GM12878 (cell line): ENCODE measurements at regions not wholly inside any gene's neighbourhood (a gene's known extent, or its start where the extent isn't known, plus 50 kb on each side); places are given as distances from the start of the nearest gene placed in this dataset.

Experiments used
- EP300 ChIP-seq, 2 experiments: fragments of 150-350 bp in 1 of 2; IDR thresholded peaks; 2 replicates each; pipeline ENCODE4 v1.6.1; 2011 to 2012; ENCODE audit warnings: low read depth in 2 of 2, low read length in 2 of 2, borderline replicate concordance in 1 of 2, improper control_type of control experiment in 1 of 2, inconsistent platforms in 1 of 2; ENCODE audit not compliant: control insufficient read depth in 1 of 2
- MTA3 ChIP-seq: IDR thresholded peaks from 2 replicates; pipeline ENCODE4 v1.6.1; 2012; ENCODE audit warnings: low read length, inconsistent platforms, borderline replicate concordance
- NFIC ChIP-seq: IDR thresholded peaks from 2 replicates; pipeline ENCODE4 v1.6.1; 2012; ENCODE audit warnings: low read depth, mild to moderate bottlenecking, inconsistent platforms, low read length, moderate library complexity
- TF ChIP-seq, protein P1 (sequence below), 3 experiments: IDR thresholded peaks in 2 of 3; conservative IDR thresholded peaks in 1 of 3; 2 replicates each; pipeline ENCODE4 v1.5.1; 2011; ENCODE audit warnings: low read depth in 3 of 3, low read length in 3 of 3, mild to moderate bottlenecking in 3 of 3, control low read depth in 2 of 3, moderate library complexity in 2 of 3, inconsistent platforms in 1 of 3, mixed read lengths in 1 of 3; ENCODE audit not compliant: control insufficient read depth in 2 of 3, insufficient read depth in 1 of 3; ENCODE audit errors: extremely low read depth in 1 of 3
- TF ChIP-seq, protein P2 (sequence below): fragments of 450-650 bp; IDR thresholded peaks from 2 replicates; pipeline ENCODE4 v1.6.1; 2014; ENCODE audit warnings: mild to moderate bottlenecking

DNA sequence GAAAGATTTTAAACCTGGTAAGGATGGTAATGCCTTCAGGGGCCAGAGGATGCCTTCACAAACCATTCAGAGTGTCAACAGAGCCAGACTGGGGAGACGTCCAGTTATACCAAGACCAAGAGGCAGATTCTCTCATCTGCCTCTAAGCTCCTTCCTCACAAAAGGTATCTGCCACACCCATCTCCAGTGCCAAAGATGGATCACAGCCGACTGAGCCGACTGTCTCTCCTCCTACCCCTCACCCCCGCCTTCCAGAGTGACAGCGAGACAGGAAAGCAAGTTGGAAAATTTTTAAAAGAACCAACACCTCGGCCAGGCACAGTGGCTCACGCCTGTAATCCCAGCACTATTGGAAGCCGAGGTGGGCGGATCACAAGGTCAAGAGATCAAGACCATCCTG is 79.1 kb upstream of the AKIP1 start:
- TF ChIP-seq, protein P1, sequence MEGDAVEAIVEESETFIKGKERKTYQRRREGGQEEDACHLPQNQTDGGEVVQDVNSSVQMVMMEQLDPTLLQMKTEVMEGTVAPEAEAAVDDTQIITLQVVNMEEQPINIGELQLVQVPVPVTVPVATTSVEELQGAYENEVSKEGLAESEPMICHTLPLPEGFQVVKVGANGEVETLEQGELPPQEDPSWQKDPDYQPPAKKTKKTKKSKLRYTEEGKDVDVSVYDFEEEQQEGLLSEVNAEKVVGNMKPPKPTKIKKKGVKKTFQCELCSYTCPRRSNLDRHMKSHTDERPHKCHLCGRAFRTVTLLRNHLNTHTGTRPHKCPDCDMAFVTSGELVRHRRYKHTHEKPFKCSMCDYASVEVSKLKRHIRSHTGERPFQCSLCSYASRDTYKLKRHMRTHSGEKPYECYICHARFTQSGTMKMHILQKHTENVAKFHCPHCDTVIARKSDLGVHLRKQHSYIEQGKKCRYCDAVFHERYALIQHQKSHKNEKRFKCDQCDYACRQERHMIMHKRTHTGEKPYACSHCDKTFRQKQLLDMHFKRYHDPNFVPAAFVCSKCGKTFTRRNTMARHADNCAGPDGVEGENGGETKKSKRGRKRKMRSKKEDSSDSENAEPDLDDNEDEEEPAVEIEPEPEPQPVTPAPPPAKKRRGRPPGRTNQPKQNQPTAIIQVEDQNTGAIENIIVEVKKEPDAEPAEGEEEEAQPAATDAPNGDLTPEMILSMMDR (IDR thresholded peaks at IDR 0.05 in 2 of 3, conservative IDR thresholded peaks at IDR 0.05 in 1 of 3; ENCODE audit: control insufficient read depth in 2 of 3, extremely low read depth in 1 of 3, insufficient read depth in 1 of 3, low read depth in 3 of 3, low read length in 3 of 3) = no peak
- TF ChIP-seq MTA3 (no peak), EP300 (IDR thresholded peaks at IDR 0.05; ENCODE audit: borderline replicate concordance in 1 of 2, control insufficient read depth in 1 of 2, low read depth in 2 of 2, low read length in 2 of 2) (no peak), NFIC (no peak)
- TF ChIP-seq, protein P2, sequence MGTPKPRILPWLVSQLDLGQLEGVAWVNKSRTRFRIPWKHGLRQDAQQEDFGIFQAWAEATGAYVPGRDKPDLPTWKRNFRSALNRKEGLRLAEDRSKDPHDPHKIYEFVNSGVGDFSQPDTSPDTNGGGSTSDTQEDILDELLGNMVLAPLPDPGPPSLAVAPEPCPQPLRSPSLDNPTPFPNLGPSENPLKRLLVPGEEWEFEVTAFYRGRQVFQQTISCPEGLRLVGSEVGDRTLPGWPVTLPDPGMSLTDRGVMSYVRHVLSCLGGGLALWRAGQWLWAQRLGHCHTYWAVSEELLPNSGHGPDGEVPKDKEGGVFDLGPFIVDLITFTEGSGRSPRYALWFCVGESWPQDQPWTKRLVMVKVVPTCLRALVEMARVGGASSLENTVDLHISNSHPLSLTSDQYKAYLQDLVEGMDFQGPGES = no peak
